Right lobe of liver (tissue), 4 donors: ENCODE measurements at regions not wholly inside any gene's neighbourhood (a gene's known extent, or its start where the extent isn't known, plus 50 kb on each side); places are given as distances from the start of the nearest gene placed in this dataset.

Experiments used
- POLR2A ChIP-seq: fragments of 450-650 bp; IDR thresholded peaks from one replicate; pipeline ENCODE4 v1.6.1; 2017; ENCODE audit warnings: antibody characterized with exemption, mild to moderate bottlenecking
- TF ChIP-seq, protein P1 (sequence below), 4 donors: fragments of 200-600 bp in 3 of 4; fragments of 450-650 bp in 1 of 4; IDR thresholded peaks; one replicate each; pipeline versions ENCODE4 v1.5.1 to v1.8.0; 2016 to 2022; ENCODE audit warnings: antibody characterized with exemption in 4 of 4, mild to moderate bottlenecking in 2 of 4
- donor health status: DM: no; HTN: no; CAD: no.
- donor health status: DM: no; HTN: no; CAD: no.
- donor health status: DM: no; HTN: yes; CAD: no.

DNA sequence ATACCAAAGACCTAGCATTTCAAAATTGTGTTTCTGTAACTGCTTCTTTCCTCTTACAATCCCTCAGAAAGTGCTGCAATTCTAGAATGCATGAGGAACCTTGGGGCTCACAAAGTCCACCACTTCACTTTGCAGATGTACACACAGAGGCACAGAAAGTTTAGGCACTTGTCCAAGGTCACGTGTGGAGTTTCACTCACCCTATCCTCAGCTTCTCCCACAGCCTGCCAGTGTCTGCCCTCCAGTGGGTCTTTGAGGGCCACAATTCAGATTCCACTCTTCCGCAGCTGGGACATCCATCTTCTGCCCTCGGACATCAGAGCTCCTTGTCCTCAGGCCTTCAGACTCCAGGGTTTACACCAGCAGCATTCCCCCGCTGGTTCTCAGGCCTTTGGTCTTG, 210.5 kb upstream of the SERP2 start:
- TF ChIP-seq, protein P1, sequence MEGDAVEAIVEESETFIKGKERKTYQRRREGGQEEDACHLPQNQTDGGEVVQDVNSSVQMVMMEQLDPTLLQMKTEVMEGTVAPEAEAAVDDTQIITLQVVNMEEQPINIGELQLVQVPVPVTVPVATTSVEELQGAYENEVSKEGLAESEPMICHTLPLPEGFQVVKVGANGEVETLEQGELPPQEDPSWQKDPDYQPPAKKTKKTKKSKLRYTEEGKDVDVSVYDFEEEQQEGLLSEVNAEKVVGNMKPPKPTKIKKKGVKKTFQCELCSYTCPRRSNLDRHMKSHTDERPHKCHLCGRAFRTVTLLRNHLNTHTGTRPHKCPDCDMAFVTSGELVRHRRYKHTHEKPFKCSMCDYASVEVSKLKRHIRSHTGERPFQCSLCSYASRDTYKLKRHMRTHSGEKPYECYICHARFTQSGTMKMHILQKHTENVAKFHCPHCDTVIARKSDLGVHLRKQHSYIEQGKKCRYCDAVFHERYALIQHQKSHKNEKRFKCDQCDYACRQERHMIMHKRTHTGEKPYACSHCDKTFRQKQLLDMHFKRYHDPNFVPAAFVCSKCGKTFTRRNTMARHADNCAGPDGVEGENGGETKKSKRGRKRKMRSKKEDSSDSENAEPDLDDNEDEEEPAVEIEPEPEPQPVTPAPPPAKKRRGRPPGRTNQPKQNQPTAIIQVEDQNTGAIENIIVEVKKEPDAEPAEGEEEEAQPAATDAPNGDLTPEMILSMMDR (IDR thresholded peaks at IDR 0.05): no peak
- no peak for TF ChIP-seq POLR2A
